ENCODE measurements at regions not wholly inside any gene's neighbourhood (a gene's known extent, or its start where the extent isn't known, plus 50 kb on each side); places are given as distances from the start of the nearest gene placed in this dataset.

- Mint-ChIP-seq H3K4me3 (no peak overlapping the region), H3K4me1 (peaks cover 9% of the 10 kb centered on the region), H3K27ac (no peak overlapping the region), H3K36me3 (no peaks in the 10 kb centered on the region), H3K27me3 (ENCODE audit: insufficient read depth, low read depth) (peaks cover 6% of the 10 kb centered on the region), H3K9me3 (no peaks in the 10 kb centered on the region)
- Histone ChIP-seq H3K4me2 (no peak overlapping the region), H3K9ac (no peak overlapping the region), H3K9me3 (ENCODE audit: low read depth) (no peaks in the 10 kb centered on the region), H3K4me3 (no peak overlapping the region), H3K27ac (no peak overlapping the region), H3K36me3 (no peaks in the 10 kb centered on the region), H3K79me2 (ENCODE audit: low read depth) (no peaks in the 10 kb centered on the region), H3K4me1 (no peaks in the 10 kb centered on the region), H3K27me3 (no peaks in the 10 kb centered on the region), H2AFZ (replicated peaks) (no peak overlapping the region), H4K20me1 (ENCODE audit: low read depth) (no peaks in the 10 kb centered on the region), H3F3A (ENCODE audit: low read depth) (no peaks in the 10 kb centered on the region)
- no peak for DNase-seq (ENCODE audit: low spot score)
- TF ChIP-seq CTCF (IDR thresholded peaks at IDR 0.05) (no peak), EZH2 (IDR thresholded peaks at IDR 0.05) (no peak), EZH2phosphoT487 (IDR thresholded peaks at IDR 0.05) (no peak)
Measured at GRCh38 chr3:194836661-194837060, 151.0 kb downstream of the FAM43A start.

GRCh38 chr3:194837457-194838127, 151.9 kb downstream of the FAM43A start:
- TF ChIP-seq EZH2 (IDR thresholded peaks at IDR 0.05), result no peak
- TF ChIP-seq EZH2phosphoT487 (IDR thresholded peaks at IDR 0.05), result no peak
- no peak for TF ChIP-seq CTCF (IDR thresholded peaks at IDR 0.05)
- H3K4me1 Mint-ChIP-seq, result peaks cover 7% of the 10 kb centered on the region
- Histone ChIP-seq H3K4me2 (no peak overlapping the region), H3K27me3 (no peaks in the 10 kb centered on the region), H2AFZ (replicated peaks) (no peak overlapping the region), H3F3A (ENCODE audit: low read depth) (no peaks in the 10 kb centered on the region), H3K36me3 (no peaks in the 10 kb centered on the region), H3K4me1 (no peaks in the 10 kb centered on the region), H4K20me1 (ENCODE audit: low read depth) (no peaks in the 10 kb centered on the region), H3K4me3 (no peak overlapping the region), H3K9me3 (ENCODE audit: low read depth) (no peaks in the 10 kb centered on the region), H3K27ac (no peak overlapping the region), H3K9ac (no peak overlapping the region), H3K79me2 (ENCODE audit: low read depth) (no peaks in the 10 kb centered on the region)
- peaks cover 6% of the 10 kb centered on the region for H3K27me3 Mint-ChIP-seq (ENCODE audit: insufficient read depth, low read depth)
- no peaks in the 10 kb centered on the region for H3K9me3 Mint-ChIP-seq
- no peak overlapping the region for H3K4me3 Mint-ChIP-seq
- DNase-seq (ENCODE audit: low spot score), result no peak
- no peak overlapping the region for H3K27ac Mint-ChIP-seq
- no peaks in the 10 kb centered on the region for H3K36me3 Mint-ChIP-seq

GRCh38 chr3:194838236-194838635, 152.6 kb downstream of the FAM43A start:
- Histone ChIP-seq H3K9ac (no peak overlapping the region), H3K27ac (no peak overlapping the region), H2AFZ (replicated peaks) (no peak overlapping the region), H3K79me2 (ENCODE audit: low read depth) (no peaks in the 10 kb centered on the region), H4K20me1 (ENCODE audit: low read depth) (no peaks in the 10 kb centered on the region), H3K36me3 (no peaks in the 10 kb centered on the region), H3K4me2 (no peak overlapping the region), H3K9me3 (ENCODE audit: low read depth) (no peaks in the 10 kb centered on the region), H3F3A (ENCODE audit: low read depth) (no peaks in the 10 kb centered on the region), H3K4me3 (no peak overlapping the region), H3K27me3 (no peaks in the 10 kb centered on the region), H3K4me1 (no peaks in the 10 kb centered on the region)
- peaks cover 6% of the 10 kb centered on the region for H3K4me1 Mint-ChIP-seq
- no peaks in the 10 kb centered on the region for H3K36me3 Mint-ChIP-seq
- TF ChIP-seq CTCF (IDR thresholded peaks at IDR 0.05), result no peak
- no peak for TF ChIP-seq EZH2 (IDR thresholded peaks at IDR 0.05)
- no peak for TF ChIP-seq EZH2phosphoT487 (IDR thresholded peaks at IDR 0.05)
- H3K4me3 Mint-ChIP-seq, result no peak overlapping the region
- no peaks in the 10 kb centered on the region for H3K9me3 Mint-ChIP-seq
- H3K27ac Mint-ChIP-seq, result no peak overlapping the region
- no peak for DNase-seq (ENCODE audit: low spot score)
- peaks cover 6% of the 10 kb centered on the region for H3K27me3 Mint-ChIP-seq (ENCODE audit: insufficient read depth, low read depth)
